LNCAP (cell line): ENCODE measurements at regions not wholly inside any gene's neighbourhood (a gene's known extent, or its start where the extent isn't known, plus 50 kb on each side); places are given as distances from the start of the nearest gene placed in this dataset.

Experiments used
- TF ChIP-seq, protein P1 (sequence below): fragments of 450-650 bp; IDR thresholded peaks from 2 replicates; pipeline ENCODE4 v1.5.1; 2017; ENCODE audit warnings: mild to moderate bottlenecking

DNA sequence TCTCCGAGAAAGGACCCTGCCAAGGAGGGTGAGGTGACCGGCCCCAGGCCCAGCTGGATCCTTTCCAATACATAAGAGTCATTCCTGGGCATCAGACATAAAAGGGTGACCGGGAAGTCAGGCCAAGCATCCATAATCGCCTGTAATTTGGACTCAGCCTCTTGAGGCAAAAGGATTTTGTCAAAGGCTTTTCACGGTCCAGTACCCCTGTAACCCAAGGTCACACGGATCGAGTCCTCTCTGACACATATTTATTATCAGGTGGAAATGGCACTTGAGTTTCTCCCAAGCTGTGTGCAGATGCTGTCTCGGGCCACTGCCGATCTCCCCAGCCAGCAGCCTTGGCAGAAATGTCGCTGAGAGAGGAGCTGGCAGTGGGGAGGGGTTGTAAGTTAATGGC is 556.5 kb downstream of the MN1 start:
- TF ChIP-seq, protein P1, sequence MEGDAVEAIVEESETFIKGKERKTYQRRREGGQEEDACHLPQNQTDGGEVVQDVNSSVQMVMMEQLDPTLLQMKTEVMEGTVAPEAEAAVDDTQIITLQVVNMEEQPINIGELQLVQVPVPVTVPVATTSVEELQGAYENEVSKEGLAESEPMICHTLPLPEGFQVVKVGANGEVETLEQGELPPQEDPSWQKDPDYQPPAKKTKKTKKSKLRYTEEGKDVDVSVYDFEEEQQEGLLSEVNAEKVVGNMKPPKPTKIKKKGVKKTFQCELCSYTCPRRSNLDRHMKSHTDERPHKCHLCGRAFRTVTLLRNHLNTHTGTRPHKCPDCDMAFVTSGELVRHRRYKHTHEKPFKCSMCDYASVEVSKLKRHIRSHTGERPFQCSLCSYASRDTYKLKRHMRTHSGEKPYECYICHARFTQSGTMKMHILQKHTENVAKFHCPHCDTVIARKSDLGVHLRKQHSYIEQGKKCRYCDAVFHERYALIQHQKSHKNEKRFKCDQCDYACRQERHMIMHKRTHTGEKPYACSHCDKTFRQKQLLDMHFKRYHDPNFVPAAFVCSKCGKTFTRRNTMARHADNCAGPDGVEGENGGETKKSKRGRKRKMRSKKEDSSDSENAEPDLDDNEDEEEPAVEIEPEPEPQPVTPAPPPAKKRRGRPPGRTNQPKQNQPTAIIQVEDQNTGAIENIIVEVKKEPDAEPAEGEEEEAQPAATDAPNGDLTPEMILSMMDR, result no peak

DNA sequence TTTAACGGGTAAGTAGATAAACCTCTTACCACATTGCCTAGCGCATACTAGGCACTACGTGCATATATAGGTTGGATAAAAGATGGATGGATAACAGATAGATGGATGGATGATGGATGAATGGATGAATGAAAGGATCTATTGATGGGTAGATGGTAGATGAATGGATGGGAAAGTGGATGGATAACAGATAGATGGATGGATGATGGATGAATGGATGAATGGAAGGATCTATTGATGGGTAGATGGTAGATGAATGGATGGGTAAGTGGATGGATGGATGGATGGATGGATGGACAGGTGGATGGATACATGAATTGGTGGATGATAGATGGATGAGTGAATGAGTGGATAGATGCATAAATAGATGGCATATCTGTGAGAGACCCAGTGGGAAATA is 555.0 kb downstream of the MN1 start:
- TF ChIP-seq, protein P1, result no peak

DNA sequence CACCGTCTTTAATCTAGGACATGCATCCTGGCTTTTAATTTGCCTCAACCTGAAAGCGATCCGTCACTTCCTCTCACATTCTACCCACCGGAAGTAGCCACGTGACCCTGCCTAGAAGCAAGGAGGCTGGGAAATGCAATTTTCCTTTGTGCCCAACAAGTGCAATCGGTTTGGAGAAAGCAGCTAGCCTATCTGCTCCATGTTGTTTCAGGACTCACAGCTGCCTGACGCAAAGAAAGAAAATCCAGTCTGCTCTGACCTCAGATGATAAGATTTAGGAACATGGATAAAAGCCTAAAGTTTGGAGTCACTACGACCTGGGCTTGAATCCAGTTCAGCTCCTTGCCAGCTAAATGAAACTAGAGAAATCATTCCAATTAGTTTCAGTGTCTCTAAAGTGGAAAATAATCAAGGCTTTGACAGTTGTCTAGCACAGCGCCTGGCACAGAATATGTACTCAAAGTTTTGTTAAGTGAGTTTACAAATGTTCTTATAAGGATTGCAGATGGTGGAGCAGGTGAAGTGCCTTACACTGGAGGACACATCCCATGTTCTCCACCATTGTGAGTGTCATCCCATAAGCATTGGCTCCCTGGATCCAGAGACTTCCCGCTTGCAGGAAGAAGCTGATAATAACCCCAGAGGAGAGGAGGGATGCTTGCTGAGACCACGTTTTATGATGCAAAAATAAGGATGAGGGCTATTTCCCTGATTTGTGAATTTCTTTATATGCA is 553.7 kb downstream of the MN1 start:
- TF ChIP-seq, protein P1, result no peak

DNA sequence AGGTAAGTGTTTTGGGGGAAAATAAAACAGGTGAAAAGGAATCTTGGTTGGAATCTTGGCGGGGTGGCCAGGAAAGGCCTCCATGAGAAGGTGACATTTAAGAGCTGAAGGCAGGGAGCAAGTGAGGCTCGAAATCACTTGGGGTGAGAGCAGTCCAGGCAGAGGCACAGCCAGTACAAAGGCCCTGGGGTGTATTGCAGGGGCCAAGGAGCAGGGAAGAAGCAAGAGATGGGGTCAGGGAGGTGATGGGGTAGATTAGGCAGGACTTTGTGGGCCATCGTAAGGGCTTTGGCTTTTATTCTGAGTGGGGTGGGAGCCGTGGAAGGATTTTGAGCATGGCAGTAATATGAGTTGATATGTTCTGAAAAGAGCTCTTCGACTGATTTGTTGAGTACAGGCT is 551.1 kb downstream of the MN1 start:
- TF ChIP-seq, protein P1, result no peak

DNA sequence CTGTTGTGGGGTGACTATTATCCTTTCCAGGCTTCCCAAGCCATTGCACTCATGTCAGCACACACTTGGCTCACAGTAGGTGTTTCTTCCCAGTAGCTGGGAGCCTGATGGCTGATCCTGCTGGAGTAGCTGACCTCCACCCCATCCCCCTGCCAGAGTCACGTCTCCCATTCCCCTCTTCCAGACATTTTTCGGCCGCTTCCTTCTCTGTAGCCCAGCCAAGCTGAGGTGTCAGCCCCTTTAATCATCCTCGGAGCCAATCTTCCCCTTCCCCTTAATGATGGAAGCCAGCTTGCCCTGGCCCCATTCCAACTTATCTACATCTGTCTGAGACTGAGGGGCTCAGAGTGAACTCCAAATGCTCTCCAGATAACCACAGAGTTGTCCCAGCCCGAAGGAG is 550.7 kb downstream of the MN1 start:
- TF ChIP-seq, protein P1, result no peak

DNA sequence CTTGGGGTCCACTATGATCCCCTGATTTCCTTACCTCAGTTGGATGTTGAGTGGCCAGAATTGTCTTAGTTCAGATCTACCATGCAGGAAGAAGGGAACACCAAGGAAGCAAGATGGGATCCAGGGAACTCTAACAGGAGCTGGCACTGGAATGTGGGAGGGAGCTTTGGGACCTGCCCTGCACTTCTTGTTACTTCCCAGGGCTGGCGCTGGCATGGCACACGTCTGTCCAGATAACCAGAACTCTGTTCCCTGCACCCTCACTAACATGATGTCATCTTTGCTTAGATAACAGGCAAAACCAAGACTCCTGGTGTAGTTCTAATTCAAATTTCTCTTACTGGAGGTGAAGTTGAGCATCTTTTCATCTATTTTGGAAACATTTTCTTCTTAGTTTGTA is 550.0 kb downstream of the MN1 start:
- TF ChIP-seq, protein P1, result no peak

DNA sequence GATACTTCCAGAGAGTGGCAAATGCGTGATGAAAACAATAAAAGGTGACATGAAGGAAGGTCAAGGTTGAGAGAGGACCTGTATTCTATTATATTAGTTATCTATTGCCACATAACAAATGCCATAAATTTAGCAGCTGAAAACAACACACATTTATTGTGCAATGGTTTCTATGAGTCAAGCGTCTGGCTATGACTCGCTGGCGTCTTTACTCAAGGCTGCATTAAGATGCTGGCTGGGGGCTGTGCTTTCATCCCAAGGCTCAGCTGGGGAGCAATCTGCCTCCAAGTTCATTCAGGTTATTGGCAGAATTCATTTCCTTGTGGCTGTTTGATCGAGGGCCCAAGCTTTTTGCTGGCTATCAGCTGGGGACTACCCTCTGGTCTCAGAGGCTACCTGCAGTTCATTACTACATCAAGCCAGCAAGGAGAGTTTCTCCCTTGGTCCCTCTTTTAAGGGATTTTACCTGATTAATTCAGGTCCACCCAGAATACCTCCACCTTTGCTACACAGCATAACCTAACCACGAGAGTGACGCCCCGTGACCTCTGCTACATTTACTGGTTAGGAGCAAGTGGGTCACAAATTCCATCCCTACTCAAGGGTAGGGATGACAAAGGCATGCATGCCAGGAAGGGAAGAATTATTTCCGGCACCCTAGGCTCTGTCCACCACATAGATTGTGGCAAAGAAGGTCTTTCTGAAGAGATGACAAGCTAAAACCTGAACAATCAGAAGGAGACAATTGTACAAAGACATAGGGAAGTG is 549.1 kb downstream of the MN1 start:
- TF ChIP-seq, protein P1, result no peak
